ENCODE measurements at regions not wholly inside any gene's neighbourhood (a gene's known extent, or its start where the extent isn't known, plus 50 kb on each side); places are given as distances from the start of the nearest gene placed in this dataset.
"Not testable (repeated sequence)": the region's sequence is repeated elsewhere in the genome, so short reads cannot be mapped to it uniquely, and the experiment has no call there.

- DNase-seq (ENCODE audit: low read depth, low spot score): no peak
- no peak overlapping the region for H3K4me3 ChIP-seq
- no peak for TF ChIP-seq EZH2 (IDR thresholded peaks at IDR 0.05)
- TF ChIP-seq POLR2AphosphoS5 (IDR thresholded peaks at IDR 0.05; ENCODE audit: borderline replicate concordance, low read depth, low read length): no peak
- no peak for TF ChIP-seq FOXP2 (optimal IDR thresholded peaks at IDR 0.05; ENCODE audit: control extremely low read depth, extremely low read length, insufficient read depth)
- no peak overlapping the region for H3K27ac ChIP-seq
- no peak overlapping the region for H3K9ac ChIP-seq (ENCODE audit: insufficient read length)
- no peaks in the 10 kb centered on the region for H3K9me3 ChIP-seq (ENCODE audit: low read depth, low read length)
- H3K36me3 ChIP-seq (ENCODE audit: insufficient read depth, low read length): no peaks in the 10 kb centered on the region
Measured at GRCh38 chr13:80496721-80497397, 155.9 kb upstream of the SPRY2 start.

DNA sequence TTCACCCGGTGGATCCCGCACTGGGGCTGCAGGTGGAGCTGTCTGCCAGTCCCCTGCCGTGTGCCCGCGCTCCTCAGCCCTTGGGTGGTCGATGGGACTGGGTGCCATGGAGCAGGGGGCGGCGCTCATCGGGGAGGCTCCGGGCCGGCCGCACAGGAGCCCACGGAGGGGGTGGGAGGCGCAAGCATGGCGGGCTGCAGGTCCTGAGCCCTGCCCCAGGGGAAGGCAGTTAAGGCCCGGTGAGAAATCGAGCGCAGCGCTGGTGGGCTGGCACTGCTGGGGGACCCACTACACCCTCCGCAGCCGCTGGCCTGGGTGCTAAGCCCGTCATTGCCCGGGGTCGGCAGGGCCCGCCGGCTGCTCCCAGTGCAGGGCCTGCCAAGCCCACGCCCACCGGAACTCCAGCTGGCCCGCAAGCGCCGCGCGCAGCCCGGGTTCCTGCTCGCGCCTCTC is 149.6 kb upstream of the SPRY2 start:
- not testable (repeated sequence) for H3K9ac ChIP-seq (ENCODE audit: insufficient read length); H3K9me3 ChIP-seq (ENCODE audit: low read depth, low read length); DNase-seq (ENCODE audit: low read depth, low spot score); H3K4me3 ChIP-seq; H3K36me3 ChIP-seq (ENCODE audit: insufficient read depth, low read length); H3K27ac ChIP-seq

- no peak for TF ChIP-seq POLR2AphosphoS5 (IDR thresholded peaks at IDR 0.05; ENCODE audit: borderline replicate concordance, low read depth, low read length)
- no peak for TF ChIP-seq FOXP2 (optimal IDR thresholded peaks at IDR 0.05; ENCODE audit: control extremely low read depth, extremely low read length, insufficient read depth)
- TF ChIP-seq EZH2 (IDR thresholded peaks at IDR 0.05): no peak
- no peaks in the 10 kb centered on the region for H3K36me3 ChIP-seq (ENCODE audit: insufficient read depth, low read length)
- no peaks in the 10 kb centered on the region for H3K9me3 ChIP-seq (ENCODE audit: low read depth, low read length)
- no peak overlapping the region for H3K27ac ChIP-seq
- no peak overlapping the region for H3K4me3 ChIP-seq
- DNase-seq (ENCODE audit: low read depth, low spot score): no peak
- H3K9ac ChIP-seq (ENCODE audit: insufficient read length): no peak overlapping the region
Measured at GRCh38 chr13:80486402-80486801, 145.5 kb upstream of the SPRY2 start.

- no peak overlapping the region for H3K9ac ChIP-seq (ENCODE audit: insufficient read length)
- H3K27ac ChIP-seq: no peak overlapping the region
- H3K4me3 ChIP-seq: no peak overlapping the region
- TF ChIP-seq POLR2AphosphoS5 (IDR thresholded peaks at IDR 0.05; ENCODE audit: borderline replicate concordance, low read depth, low read length): no peak
- TF ChIP-seq EZH2 (IDR thresholded peaks at IDR 0.05): no peak
- TF ChIP-seq FOXP2 (optimal IDR thresholded peaks at IDR 0.05; ENCODE audit: control extremely low read depth, extremely low read length, insufficient read depth): no peak
- H3K9me3 ChIP-seq (ENCODE audit: low read depth, low read length): no peaks in the 10 kb centered on the region
- H3K36me3 ChIP-seq (ENCODE audit: insufficient read depth, low read length): no peaks in the 10 kb centered on the region
- no peak for DNase-seq (ENCODE audit: low read depth, low spot score)
Measured at GRCh38 chr13:80483157-80483556, 142.2 kb upstream of the SPRY2 start.

DNA sequence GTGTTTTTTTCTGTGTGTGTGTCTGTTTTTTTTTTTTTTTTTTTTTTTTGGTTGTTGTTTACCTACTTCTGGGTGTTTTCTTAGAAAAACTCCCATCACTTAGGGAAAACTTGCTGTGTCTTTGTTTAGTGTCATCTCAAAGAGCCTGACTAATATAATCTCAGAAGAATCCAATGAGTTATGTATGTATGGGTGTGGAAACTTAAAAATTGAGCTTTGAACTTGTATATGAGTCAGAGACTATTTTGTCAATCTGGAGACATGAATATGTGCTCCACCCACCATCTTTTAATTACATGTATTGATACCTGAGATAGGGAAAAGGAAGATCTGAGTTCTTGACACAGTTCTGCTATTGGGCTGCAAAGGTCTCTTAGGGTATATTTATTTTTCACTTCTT is 140.7 kb upstream of the SPRY2 start:
- H3K9me3 ChIP-seq (ENCODE audit: low read depth, low read length): no peaks in the 10 kb centered on the region
- H3K27ac ChIP-seq: no peak overlapping the region
- H3K9ac ChIP-seq (ENCODE audit: insufficient read length): no peak overlapping the region
- no peak for TF ChIP-seq FOXP2 (optimal IDR thresholded peaks at IDR 0.05; ENCODE audit: control extremely low read depth, extremely low read length, insufficient read depth)
- TF ChIP-seq POLR2AphosphoS5 (IDR thresholded peaks at IDR 0.05; ENCODE audit: borderline replicate concordance, low read depth, low read length): no peak
- TF ChIP-seq EZH2 (IDR thresholded peaks at IDR 0.05): no peak
- no peaks in the 10 kb centered on the region for H3K36me3 ChIP-seq (ENCODE audit: insufficient read depth, low read length)
- no peak overlapping the region for H3K4me3 ChIP-seq
- no peak for DNase-seq (ENCODE audit: low read depth, low spot score)

GRCh38 chr13:80477661-80478443 is 136.9 kb upstream of the SPRY2 start:
- no peak for DNase-seq (ENCODE audit: low read depth, low spot score)

DNA sequence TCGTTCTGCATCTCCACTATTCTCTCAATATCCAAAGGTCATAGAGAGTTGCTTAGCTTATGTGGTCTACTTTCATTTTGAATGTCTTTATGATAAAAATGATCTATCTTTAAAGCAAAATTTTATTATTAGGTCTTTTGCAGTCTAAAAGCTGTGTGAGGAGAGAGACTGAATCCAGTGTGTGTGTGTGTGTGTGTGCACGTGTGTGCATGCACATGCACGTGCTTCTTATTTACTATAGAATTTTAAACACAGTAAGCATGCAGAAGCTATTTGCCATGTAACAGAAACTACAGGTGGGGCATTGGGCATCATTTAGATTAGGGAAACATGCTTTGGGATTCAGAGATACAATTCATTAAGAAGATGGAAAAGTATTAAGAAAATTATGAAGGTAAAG is 136.0 kb upstream of the SPRY2 start:
- H3K9me3 ChIP-seq (ENCODE audit: low read depth, low read length): no peaks in the 10 kb centered on the region
- H3K4me3 ChIP-seq: no peak overlapping the region
- TF ChIP-seq POLR2AphosphoS5 (IDR thresholded peaks at IDR 0.05; ENCODE audit: borderline replicate concordance, low read depth, low read length) (no peak), EZH2 (IDR thresholded peaks at IDR 0.05) (no peak), FOXP2 (optimal IDR thresholded peaks at IDR 0.05; ENCODE audit: control extremely low read depth, extremely low read length, insufficient read depth) (no peak)
- no peaks in the 10 kb centered on the region for H3K36me3 ChIP-seq (ENCODE audit: insufficient read depth, low read length)
- no peak overlapping the region for H3K27ac ChIP-seq
- DNase-seq (ENCODE audit: low read depth, low spot score): no peak
- H3K9ac ChIP-seq (ENCODE audit: insufficient read length): no peak overlapping the region

More at GRCh38 chr13:80477661-80478443, 136.9 kb upstream of the SPRY2 start:
- TF ChIP-seq EZH2 (IDR thresholded peaks at IDR 0.05) (no peak), POLR2AphosphoS5 (IDR thresholded peaks at IDR 0.05; ENCODE audit: borderline replicate concordance, low read depth, low read length) (no peak), FOXP2 (optimal IDR thresholded peaks at IDR 0.05; ENCODE audit: control extremely low read depth, extremely low read length, insufficient read depth) (no peak)
- Histone ChIP-seq H3K27ac (no peak overlapping the region), H3K9ac (ENCODE audit: insufficient read length) (no peak overlapping the region), H3K36me3 (ENCODE audit: insufficient read depth, low read length) (no peaks in the 10 kb centered on the region), H3K4me3 (no peak overlapping the region), H3K9me3 (ENCODE audit: low read depth, low read length) (no peaks in the 10 kb centered on the region)

DNA sequence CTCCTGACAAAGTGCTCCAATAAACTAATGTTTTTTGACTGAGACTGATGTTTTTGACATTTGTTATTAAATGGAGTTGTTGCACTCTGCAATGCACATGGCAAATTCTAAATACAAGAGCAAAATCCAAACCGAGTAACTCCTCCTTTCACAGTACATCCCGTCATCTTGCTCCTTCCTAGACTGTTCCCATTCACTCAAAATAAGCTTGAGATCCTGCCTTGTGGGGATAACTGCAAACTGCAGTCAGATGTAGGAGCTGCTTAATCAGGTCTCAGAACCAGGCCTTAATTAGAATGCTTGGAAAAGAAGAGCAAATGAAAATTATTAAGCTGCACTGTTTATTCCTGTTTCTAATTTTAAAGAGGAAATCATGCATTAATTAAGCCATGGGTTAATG is 134.8 kb upstream of the SPRY2 start:
- TF ChIP-seq FOXP2 (optimal IDR thresholded peaks at IDR 0.05; ENCODE audit: control extremely low read depth, extremely low read length, insufficient read depth) (no peak), EZH2 (IDR thresholded peaks at IDR 0.05) (no peak)
- no peaks in the 10 kb centered on the region for H3K9me3 ChIP-seq (ENCODE audit: low read depth, low read length)
- H3K4me3 ChIP-seq: no peak overlapping the region
- H3K9ac ChIP-seq (ENCODE audit: insufficient read length): no peak overlapping the region
- DNase-seq (ENCODE audit: low read depth, low spot score): no peak
- H3K36me3 ChIP-seq (ENCODE audit: insufficient read depth, low read length): no peaks in the 10 kb centered on the region
- H3K27ac ChIP-seq: no peak overlapping the region

Measured in SK-N-MC (cell line).